ENCODE measurements at regions not wholly inside any gene's neighbourhood (a gene's known extent, or its start where the extent isn't known, plus 50 kb on each side); places are given as distances from the start of the nearest gene placed in this dataset.

- Histone ChIP-seq H3K36me3 (no peaks in the 10 kb centered on the region), H3K4me3 (no peak overlapping the region), H3K27me3 (no peaks in the 10 kb centered on the region), H3K27ac (no peak overlapping the region), H3K4me1 (no peaks in the 10 kb centered on the region), H3K9me3 (no peaks in the 10 kb centered on the region)
- no peak for TF ChIP-seq POLR2A (IDR thresholded peaks at IDR 0.05)
- TF ChIP-seq CTCF (IDR thresholded peaks at IDR 0.05 in 4 of 5, conservative IDR thresholded peaks at IDR 0.05 in 1 of 5) = no peak
- in situ Hi-C loops (cut with MboI; ENCODE audit: low sequenced_read_pairs in 4 of 4) (no loop called here), intact Hi-C loops (cut with DNase I; ENCODE audit: low total_unique reads) (no loop called here)
- DNase-seq = no peak
- no peak for ATAC-seq
Measured at GRCh38 chr5:3023656-3024055, 272.2 kb upstream of the IRX2 start.

GRCh38 chr5:3022665-3023064 lies 271.2 kb upstream of the IRX2 start:
- in situ Hi-C loops (cut with MboI; ENCODE audit: low sequenced_read_pairs in 4 of 4) = no loop called here
- no peaks in the 10 kb centered on the region for H3K4me1 ChIP-seq
- intact Hi-C loops (cut with DNase I; ENCODE audit: low total_unique reads) = no loop called here
- H3K36me3 ChIP-seq = no peaks in the 10 kb centered on the region
- H3K27me3 ChIP-seq = no peaks in the 10 kb centered on the region
- no peak for DNase-seq
- TF ChIP-seq POLR2A (IDR thresholded peaks at IDR 0.05) (no peak), CTCF (IDR thresholded peaks at IDR 0.05 in 4 of 5, conservative IDR thresholded peaks at IDR 0.05 in 1 of 5) (no peak)
- no peak overlapping the region for H3K4me3 ChIP-seq
- ATAC-seq = no peak
- no peaks in the 10 kb centered on the region for H3K9me3 ChIP-seq
- no peak overlapping the region for H3K27ac ChIP-seq

- TF ChIP-seq CTCF (IDR thresholded peaks at IDR 0.05 in 4 of 5, conservative IDR thresholded peaks at IDR 0.05 in 1 of 5) (no peak), POLR2A (IDR thresholded peaks at IDR 0.05) (no peak)
- Histone ChIP-seq H3K27me3 (no peaks in the 10 kb centered on the region), H3K4me3 (no peak overlapping the region), H3K36me3 (no peaks in the 10 kb centered on the region), H3K9me3 (no peaks in the 10 kb centered on the region), H3K4me1 (no peaks in the 10 kb centered on the region), H3K27ac (no peak overlapping the region)
- in situ Hi-C loops (cut with MboI; ENCODE audit: low sequenced_read_pairs in 4 of 4) = no loop called here
- no peak for DNase-seq
- intact Hi-C loops (cut with DNase I; ENCODE audit: low total_unique reads) = no loop called here
- no peak for ATAC-seq
Measured at GRCh38 chr5:3020426-3020825, 268.9 kb upstream of the IRX2 start.

- H3K27ac ChIP-seq = no peak overlapping the region
- no peaks in the 10 kb centered on the region for H3K27me3 ChIP-seq
- in situ Hi-C loops (cut with MboI; ENCODE audit: low sequenced_read_pairs in 4 of 4) = no loop called here
- H3K4me3 ChIP-seq = no peak overlapping the region
- DNase-seq (no peak), ATAC-seq (no peak)
- H3K36me3 ChIP-seq = no peaks in the 10 kb centered on the region
- no peaks in the 10 kb centered on the region for H3K9me3 ChIP-seq
- intact Hi-C loops (cut with DNase I; ENCODE audit: low total_unique reads) = no loop called here
- no peaks in the 10 kb centered on the region for H3K4me1 ChIP-seq
- TF ChIP-seq POLR2A (IDR thresholded peaks at IDR 0.05) (no peak), CTCF (IDR thresholded peaks at IDR 0.05 in 4 of 5, conservative IDR thresholded peaks at IDR 0.05 in 1 of 5) (no peak)
Measured at GRCh38 chr5:3019045-3019444, 267.6 kb upstream of the IRX2 start.

GRCh38 chr5:3011764-3012017 lies 260.2 kb upstream of the IRX2 start:
- TF ChIP-seq POLR2A (IDR thresholded peaks at IDR 0.05) = no peak
- no peak for TF ChIP-seq CTCF (IDR thresholded peaks at IDR 0.05 in 4 of 5, conservative IDR thresholded peaks at IDR 0.05 in 1 of 5)
- DNase-seq = no peak
- no peaks in the 10 kb centered on the region for H3K27me3 ChIP-seq

More at GRCh38 chr5:3011764-3012017, 260.2 kb upstream of the IRX2 start:
- no peak for ATAC-seq
- Histone ChIP-seq H3K36me3 (no peaks in the 10 kb centered on the region), H3K4me1 (no peaks in the 10 kb centered on the region), H3K9me3 (no peaks in the 10 kb centered on the region), H3K27ac (no peak overlapping the region), H3K4me3 (no peak overlapping the region)
- intact Hi-C loops (cut with DNase I; ENCODE audit: low total_unique reads) (no loop called here), in situ Hi-C loops (cut with MboI; ENCODE audit: low sequenced_read_pairs in 4 of 4) (no loop called here)
